T-helper 9 cell (primary cell): ENCODE measurements at regions not wholly inside any gene's neighbourhood (a gene's known extent, or its start where the extent isn't known, plus 50 kb on each side); places are given as distances from the start of the nearest gene placed in this dataset.

Experiments used
- DNase-seq: peaks from one replicate; pipeline ENCODE4 v3.0.0-alpha.2; 2020

DNA sequence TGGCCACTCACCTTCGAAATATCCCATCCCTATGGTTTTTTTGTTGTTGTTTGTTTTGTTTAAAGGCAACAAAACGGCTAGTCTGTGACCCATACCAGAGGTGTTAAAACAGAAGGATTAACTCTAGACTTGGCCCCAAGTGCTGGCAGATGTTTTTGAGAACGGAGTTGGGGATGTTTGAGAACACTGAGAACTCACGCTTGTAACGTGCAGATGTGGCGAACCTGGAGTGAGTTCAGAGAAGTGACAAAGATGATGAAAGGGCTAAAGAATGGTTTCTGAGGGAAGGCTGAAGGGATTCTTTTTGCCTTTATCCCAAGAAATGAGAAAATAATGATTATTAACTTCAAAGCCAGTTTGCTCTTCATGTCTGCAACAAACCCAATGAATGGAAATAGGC, 286.5 kb downstream of the ZNF608 start:
- DNase-seq, result no peak

GRCh38 chr5:124457901-124458300, 288.5 kb downstream of the ZNF608 start:
- DNase-seq, result no peak

DNA sequence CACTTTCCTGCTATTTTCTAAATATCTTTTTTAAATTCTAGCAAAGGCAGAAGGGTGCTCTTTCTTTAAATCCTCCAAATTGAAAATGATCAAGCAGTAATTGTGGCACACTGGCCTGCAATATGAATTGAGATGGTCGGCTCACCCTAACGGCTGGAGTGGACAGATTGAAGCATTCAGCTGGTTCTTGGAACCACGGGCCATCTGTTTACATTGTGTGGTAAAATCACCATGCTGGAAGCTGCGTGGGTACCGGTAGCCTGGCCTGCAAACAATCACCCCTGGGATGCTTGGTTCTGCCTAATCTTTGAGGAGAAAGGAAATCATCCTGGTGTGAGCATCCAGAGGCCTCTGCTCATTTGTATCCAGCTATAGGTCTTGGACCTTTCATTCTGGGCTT, 289.3 kb downstream of the ZNF608 start:
- DNase-seq, result no peak

DNA sequence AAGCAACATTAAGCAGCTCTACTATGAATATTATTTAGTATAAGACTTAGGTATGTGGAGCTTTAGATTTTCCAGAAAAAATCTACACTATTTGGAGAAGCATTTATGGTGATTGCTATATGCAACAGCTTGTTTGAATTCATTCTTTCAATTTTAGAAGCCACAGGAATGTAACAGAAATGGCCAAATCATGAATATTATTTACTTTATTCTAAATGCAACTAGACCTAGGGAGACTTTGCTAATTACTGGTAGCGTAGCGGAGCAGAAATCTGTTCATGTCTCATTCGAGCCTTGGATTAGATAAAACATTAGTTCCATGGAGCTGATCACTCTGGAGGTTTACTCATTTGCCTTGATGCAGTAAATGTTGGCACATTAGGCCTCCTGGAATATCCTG, 290.2 kb downstream of the ZNF608 start:
- DNase-seq, result no peak

DNA sequence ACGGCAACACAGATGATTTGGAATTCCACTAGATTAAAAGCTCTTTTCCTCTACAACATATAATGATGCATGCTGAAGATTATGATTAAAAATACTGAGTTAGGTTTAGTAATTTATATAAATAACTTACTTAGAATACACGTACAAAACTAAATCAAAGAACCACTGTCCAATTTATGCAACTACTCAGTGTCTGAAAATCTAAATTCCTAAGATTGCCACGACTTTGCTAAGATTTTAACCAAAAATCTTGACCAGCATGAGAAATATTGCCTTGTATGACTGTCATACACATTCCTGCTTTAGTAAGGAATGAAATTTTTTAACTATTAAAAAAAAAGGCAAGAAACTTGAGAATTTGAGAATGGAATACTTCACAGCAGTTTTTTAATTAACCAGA, 292.4 kb downstream of the ZNF608 start:
- no peak for DNase-seq

- no peak for DNase-seq
Measured at GRCh38 chr5:124453221-124454051, 293.0 kb downstream of the ZNF608 start.

- DNase-seq, result no peak
Measured at GRCh38 chr5:124452412-124452811, 294.0 kb downstream of the ZNF608 start.

GRCh38 chr5:124451721-124452383, 294.6 kb downstream of the ZNF608 start:
- DNase-seq, result no peak

- no peak for DNase-seq
Measured at GRCh38 chr5:124446120-124446519, 300.3 kb downstream of the ZNF608 start.

- no peak for DNase-seq
Measured at GRCh38 chr5:124445070-124445619, 301.3 kb downstream of the ZNF608 start.

- no peak for DNase-seq
Measured at GRCh38 chr5:124444147-124444775, 302.2 kb downstream of the ZNF608 start.

DNA sequence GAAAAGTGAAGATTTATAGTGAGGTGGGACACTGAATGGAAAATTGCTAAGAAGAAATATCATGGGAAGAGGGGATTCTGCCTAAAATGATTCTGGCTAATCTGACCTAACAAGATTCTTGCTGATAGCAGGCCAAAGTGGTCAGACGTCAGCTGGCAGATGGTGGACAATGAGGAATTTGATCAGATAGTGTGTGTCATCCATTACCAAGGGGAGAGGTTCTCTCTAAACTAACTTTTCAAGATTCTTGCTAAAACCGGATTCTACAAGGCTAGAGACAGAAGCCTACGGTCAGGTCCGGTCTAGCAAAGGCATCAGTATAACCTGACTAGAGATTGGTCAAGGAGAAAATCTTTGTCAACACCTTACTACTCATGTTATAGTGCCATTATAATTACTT, 306.0 kb downstream of the ZNF608 start:
- no peak for DNase-seq

DNA sequence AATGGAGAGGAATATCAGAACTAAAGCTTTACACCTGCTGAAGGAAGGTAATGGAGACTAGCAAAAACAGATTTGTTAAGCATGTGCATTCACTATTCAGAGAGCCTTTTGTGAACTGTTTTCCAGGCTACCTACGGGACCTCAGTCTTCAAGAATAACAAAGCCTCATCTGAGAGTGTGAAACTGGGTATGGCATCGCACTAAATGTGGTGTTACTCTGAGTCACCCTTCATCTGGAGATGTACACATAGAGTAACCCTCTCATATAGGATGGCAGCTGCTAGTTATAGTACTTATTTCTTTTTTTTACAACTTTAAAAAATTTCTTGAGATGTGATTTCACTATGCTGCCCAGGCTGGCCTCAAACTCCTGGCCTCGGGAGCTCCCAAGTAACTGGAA, 306.8 kb downstream of the ZNF608 start:
- no peak for DNase-seq

GRCh38 chr5:124438903-124439281, 307.5 kb downstream of the ZNF608 start:
- no peak for DNase-seq

DNA sequence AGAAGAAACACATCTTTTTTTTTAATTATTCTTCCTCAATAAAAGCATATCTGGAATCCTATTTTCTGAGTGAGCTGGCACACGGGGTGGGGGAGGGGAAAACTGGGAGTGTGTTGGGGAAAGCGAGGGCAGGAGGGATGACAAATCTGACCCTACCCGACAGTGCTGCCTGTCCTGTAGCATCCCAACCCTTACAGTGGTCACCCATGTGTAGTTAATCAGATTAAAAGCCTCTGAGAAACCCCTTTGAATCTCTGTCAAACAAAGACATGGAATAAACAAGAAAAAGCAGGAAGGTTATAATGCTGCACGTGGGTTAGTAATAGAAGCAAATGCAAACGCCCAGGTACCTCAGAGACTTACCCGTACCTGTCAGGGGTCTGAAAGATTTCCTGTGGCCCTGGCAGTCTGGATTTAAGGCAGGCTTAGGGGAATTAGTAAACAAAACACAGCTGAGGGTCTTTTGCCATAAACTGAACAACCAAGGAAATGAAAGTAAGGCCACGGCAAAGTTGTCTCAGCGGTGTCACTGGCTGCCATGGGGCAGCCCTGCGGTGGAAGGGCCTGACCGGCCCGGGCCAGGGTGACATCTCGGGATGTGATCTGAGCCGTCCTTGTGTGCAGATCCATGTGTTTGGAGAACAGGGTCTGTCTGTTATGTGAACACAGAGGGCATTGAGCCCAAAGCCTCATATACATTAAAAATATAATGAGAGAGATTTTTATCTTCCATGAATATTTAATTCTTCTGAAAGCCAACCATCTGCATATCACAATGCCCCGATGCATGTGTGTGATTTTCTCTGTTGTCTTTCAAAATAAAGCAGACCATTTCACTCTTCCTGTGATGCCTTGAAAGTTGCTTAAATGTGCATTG, 308.2 kb downstream of the ZNF608 start:
- no peak for DNase-seq

GRCh38 chr5:124436294-124436693, 310.1 kb downstream of the ZNF608 start:
- no peak for DNase-seq

DNA sequence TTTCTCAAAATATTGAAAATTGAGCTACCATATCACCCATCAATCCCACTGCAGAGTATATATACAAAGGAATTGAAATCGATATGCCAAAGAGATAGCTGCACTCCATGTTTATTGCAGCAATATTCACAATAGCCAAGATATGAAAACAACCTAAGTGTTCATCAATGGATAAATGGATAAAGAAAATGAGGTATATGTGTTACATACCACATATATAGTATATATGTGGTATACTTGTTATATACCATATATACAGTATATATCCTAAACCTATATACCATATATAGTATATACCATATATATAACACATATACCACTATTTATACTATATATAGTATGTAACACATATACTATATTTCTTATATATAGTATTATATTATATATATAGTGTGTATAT, 313.3 kb downstream of the ZNF608 start:
- DNase-seq, result no peak

GRCh38 chr5:124421584-124421983, 324.9 kb downstream of the ZNF608 start:
- no peak for DNase-seq

DNA sequence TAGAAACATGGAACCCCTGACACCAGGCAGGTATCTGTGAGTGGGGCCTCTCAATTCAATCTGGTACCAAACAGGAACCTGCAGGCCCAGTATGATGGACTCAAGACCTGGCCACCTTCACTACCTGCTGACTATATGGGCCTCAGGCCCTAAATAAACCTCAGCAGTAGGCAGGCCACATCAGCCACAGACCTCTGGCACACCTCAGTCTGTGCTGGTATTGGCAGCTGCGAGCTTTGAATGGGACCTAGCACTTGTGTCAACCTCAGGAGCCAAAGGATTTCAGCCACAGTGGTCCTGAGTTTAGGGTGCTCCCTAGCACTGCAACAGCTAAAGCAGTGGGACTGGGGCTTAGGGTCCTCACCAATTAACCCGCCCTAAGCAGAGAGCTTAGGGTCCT, 325.5 kb downstream of the ZNF608 start:
- no peak for DNase-seq

DNA sequence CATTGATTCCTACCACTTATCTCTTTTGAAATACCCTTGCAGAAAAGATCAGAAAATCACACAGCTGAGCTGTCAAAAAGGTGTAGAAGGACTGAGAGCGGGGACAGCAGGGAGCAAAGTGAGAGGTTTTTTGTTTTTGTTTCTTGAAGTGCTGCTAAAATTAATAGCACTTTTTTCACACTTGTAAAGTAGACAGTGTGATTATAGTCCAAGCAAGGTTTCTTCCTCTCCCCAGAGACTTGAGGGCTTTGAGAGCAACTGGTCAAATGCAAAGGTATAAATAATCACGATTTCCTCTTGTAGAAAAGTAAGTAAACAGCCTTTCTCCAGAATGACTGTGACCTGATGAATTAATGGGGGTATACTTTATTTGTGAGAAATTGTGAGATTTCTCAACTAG, 326.9 kb downstream of the ZNF608 start:
- DNase-seq, result no peak

DNA sequence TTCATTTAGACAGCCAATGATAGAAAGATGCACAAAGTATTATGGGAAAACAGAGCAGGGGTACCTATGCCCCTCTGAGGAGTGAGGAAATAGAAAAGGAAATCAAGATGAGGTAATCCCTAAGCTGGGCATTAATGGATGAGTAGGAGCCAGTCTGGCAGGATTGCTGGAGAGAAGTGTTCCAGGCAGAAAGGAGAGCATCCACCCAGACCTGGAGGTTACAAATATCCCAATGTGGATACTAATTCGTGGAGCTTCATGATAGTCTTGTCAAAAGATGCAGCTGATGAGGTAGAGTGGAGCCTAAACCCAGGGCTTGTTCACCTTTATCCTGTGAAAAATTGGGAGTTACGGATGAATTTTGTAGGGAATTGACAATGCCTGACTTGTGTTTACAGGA, 328.0 kb downstream of the ZNF608 start:
- DNase-seq, result no peak

- no peak for DNase-seq
Measured at GRCh38 chr5:124417196-124417595, 329.2 kb downstream of the ZNF608 start.

DNA sequence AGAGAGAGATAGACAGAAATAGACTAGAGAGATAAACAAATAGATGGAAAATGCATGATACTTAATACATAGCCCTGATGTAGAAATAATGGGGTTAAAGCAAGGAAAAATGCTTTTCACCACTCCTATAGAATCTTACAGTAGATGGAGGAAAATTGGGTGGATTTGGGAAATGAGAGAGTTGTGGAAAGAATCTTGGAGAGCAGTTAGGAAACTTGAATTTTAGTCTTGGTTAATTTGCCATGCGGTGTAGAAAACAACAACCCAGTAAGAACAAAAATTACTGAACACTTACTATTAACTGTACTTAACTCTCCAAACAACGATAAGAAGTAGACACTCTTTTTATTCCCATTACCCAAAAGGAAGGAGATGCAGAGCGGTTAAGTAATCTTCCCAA, 329.8 kb downstream of the ZNF608 start:
- DNase-seq, result no peak
